NB4 (cell line): ENCODE measurements at regions not wholly inside any gene's neighbourhood (a gene's known extent, or its start where the extent isn't known, plus 50 kb on each side); places are given as distances from the start of the nearest gene placed in this dataset.

Experiments
- DNase-seq: peaks from one replicate; pipeline ENCODE4 v3.0.0; 2010; ENCODE audit warnings: low read depth
- H3K4me3 ChIP-seq: one replicate; pipeline ENCODE4 v1.5.1; 2011; ENCODE audit warnings: mild to moderate bottlenecking, low read depth, low read length, moderate library complexity
- CTCF ChIP-seq: IDR thresholded peaks from one replicate; pipeline ENCODE4 v1.5.1; 2012; ENCODE audit warnings: low read depth, low read length
- MYC ChIP-seq: IDR thresholded peaks from 2 replicates; pipeline ENCODE4 v1.6.1; 2011; ENCODE audit warnings: low read depth, low read length
- POLR2A ChIP-seq: IDR thresholded peaks from 2 replicates; pipeline ENCODE4 v1.6.1; 2011; ENCODE audit warnings: mild to moderate bottlenecking; ENCODE audit not compliant: insufficient read length; ENCODE audit errors: extremely low read depth
- TF ChIP-seq, protein P1 (sequence below): IDR thresholded peaks from 2 replicates; pipeline ENCODE4 v1.6.1; 2011; ENCODE audit warnings: low read depth, low read length

DNA sequence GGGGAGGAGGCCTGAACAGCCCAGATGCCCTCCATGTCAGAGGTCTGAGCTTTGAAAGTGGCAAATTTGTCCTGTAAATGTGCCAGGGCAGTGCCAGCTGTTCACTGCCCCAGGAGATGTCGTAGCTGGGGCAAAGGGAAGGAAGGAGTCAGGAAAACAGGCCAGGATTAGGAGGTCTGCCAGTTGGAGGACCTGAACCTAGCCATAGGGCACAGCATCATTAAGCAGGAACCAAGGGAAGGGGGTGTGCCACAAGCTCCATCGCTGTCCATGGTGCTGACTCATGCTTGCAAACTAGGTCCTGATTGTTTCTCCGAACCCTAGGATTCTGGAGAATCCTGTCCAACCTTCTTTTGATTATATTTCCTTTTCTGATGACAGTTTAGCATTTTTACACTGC is 124.2 kb downstream of the TMEM132E start:
- peak; percentile 71 for DNase-seq
- no peak overlapping the region for H3K4me3 ChIP-seq
- TF ChIP-seq, protein P1, sequence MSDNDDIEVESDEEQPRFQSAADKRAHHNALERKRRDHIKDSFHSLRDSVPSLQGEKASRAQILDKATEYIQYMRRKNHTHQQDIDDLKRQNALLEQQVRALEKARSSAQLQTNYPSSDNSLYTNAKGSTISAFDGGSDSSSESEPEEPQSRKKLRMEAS, result peak; percentile 73; the same call in 1 of the 2 replicates
- TF ChIP-seq MYC (no peak), POLR2A (no peak), CTCF (no peak)

GRCh38 chr17:34699181-34699580 is 119.8 kb downstream of the TMEM132E start:
- no peak for TF ChIP-seq POLR2A
- TF ChIP-seq MYC, result no peak
- no peak for TF ChIP-seq CTCF
- TF ChIP-seq, protein P1, result no peak
- no peak overlapping the region for H3K4me3 ChIP-seq
- no peak for DNase-seq

GRCh38 chr17:34692920-34693319 is 113.5 kb downstream of the TMEM132E start:
- TF ChIP-seq POLR2A (no peak), MYC (no peak), CTCF (no peak)
- TF ChIP-seq, protein P1, result no peak
- H3K4me3 ChIP-seq, result no peak overlapping the region
- no peak for DNase-seq
